ENCODE measurements at regions not wholly inside any gene's neighbourhood (a gene's known extent, or its start where the extent isn't known, plus 50 kb on each side); places are given as distances from the start of the nearest gene placed in this dataset.
"Not testable (repeated sequence)": the region's sequence is repeated elsewhere in the genome, so short reads cannot be mapped to it uniquely, and the experiment has no call there.

DNA sequence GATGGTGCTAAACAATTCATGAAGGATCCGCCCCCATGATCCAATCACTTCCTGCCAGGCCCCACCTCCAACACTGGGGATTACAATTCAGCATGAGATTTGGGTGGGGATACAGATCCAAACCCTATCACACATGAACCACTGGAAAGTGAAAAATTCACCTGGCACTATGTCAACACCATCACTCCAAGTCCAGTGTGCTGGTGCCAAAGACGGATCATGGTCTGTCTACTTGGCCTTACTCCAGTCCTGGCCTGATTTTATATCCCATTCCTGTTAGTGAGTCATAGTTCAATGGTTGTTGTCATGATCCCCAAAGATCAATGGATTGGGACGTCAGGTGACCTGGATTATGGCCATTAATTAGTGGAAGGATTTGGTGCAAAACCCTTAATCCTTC, 147.4 kb upstream of the RPS23 start:
- no peak for DNase-seq (ENCODE audit: low spot score)

DNA sequence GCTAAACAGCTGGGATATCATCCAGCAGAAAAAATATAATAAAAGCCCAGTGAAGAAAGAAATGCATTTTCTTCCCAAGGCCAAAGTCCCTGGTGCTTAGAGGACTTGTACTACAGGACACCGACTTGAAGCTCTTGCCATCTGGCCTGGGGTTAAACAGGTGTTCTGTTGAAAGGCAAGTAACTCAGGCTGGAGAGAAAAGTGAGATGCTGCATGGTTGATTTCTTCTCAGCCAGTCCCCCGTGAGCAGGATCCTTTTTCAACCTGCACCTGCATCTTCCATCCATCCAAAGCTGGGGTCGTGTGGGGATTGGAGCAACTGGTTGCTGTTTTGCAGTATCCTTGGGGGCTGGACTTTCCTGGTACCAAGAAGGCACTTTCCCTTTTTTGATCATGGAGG, 146.1 kb upstream of the RPS23 start:
- DNase-seq (ENCODE audit: low spot score): no peak

DNA sequence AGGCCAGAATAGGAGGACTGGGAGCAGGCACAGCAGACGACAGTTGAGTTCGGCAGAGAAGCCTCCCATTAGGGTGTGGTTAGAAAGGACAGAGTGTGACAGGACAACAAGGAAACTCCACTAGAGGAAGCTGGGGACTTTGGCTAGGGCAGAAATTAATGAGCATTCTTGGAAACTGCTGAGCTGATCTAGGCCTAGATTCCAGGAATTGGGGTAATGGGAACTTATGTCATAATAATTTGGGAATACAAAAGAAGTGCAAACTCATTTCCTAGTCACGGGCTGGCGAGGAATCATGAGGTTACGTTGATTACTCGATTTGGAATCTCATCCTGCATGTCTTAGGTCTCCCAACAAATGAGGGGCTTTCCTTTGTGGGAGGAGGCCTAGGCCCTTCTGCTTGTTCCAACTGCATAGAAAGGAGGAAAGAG, 144.6 kb upstream of the RPS23 start:
- no peak for DNase-seq (ENCODE audit: low spot score)

DNA sequence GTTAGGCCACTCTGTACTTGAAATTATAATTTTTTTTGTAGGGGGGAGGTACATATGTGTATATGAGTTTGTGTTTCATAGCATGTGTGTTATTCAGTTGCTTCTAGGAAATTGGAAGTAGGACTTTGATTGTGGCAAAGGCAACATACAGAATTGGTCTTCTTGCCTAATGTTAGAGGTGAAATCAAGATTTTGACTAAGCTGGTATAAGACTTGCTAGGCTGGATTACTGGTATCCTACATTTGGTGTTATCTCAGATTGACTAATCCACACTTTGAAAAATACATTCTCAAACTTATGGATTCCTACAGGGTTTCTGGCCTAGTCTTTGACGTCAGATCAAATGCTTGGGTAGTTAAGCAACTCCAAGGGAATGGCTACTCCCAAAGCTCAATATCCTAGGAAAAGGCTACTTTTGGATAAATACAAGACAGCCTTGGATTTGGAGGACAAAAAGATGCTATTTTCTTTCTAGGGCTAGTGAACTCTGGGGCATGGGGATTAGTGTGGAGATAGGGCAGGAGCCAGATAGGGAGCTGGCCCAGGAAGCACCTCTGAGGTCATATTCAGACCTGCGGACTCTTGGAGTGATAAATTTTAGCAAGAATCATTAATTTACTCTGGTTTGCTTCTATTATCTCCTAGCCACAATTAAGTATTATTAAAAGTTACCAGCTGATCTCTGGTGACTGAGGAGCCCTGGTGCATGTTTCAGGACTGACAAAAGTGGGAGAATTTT, 144.0 kb upstream of the RPS23 start:
- no peak for DNase-seq (ENCODE audit: low spot score)

DNA sequence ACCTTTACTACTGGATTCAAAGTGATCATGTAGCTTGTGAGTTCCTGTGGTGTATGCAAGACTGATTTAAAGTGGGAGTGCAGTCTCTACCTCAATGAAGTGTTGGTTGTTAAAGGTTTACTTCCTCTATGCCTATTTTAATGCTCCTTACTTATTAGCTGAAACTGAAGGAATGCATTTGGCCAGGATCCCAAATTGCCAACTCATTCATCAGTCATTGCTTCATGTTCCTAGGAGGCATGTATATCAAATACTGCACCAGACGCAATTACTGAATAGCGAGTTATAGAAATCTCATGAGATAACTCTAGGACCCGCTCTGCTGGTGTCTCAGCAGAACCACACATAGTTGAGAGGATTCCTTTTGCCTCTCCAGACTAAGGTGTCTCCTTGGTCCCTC, 143.0 kb upstream of the RPS23 start:
- no peak for DNase-seq (ENCODE audit: low spot score)

DNA sequence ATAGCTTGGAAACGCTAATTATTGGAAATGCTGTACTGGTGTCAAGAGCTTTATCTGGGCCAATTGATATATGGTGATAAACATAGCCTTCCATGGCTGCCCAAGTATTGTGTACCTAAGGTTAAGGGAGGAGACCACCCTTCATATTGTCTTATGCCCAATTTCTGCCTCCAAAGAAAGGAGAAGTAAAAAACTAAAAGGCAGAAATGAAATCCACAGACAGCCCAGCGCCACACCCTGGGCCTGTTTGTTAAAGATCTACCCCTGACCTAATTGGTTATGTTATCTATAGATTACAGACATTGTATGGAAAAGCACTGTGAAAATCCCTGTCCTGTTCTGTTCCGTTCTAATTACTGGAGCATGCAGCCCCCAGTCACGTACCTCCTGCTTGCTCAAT, 142.4 kb upstream of the RPS23 start:
- DNase-seq (ENCODE audit: low spot score): not testable (repeated sequence)

DNA sequence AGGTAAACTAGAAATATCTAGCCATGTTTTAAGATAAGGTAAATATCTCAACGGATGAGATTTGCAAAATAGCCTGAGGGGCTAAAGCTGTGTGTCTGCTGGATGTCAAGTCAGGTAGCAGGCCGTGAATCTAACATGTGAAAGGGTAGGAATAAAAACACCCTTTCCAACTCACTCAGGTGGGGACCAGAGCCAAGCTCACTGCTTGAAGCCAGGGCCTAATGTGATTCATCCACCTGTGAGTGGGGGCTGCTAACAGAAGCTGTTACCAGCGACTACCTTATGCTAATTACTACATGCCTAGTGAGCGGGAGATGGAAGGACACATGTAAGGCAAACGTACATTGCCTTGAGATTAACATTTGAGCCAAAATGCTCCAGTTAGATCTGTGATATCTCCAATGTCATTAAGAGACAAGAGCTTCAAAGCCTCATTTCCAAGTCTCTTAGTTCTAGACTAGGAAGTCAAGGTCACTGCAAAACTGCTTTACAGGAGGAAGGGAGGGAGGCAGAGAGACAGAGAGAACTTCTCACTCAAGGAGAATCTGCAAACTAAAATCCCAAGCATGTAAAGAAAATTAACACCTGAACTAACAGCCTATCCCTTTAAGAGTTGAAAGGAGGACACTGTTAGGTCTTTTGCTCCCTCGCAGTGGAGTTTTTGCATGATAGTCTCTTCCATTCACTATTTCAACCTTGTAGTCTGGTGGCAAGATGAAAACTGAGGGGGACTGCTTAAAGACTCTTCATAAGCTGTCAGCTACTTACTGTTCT, 141.6 kb upstream of the RPS23 start:
- DNase-seq (ENCODE audit: low spot score): no peak

DNA sequence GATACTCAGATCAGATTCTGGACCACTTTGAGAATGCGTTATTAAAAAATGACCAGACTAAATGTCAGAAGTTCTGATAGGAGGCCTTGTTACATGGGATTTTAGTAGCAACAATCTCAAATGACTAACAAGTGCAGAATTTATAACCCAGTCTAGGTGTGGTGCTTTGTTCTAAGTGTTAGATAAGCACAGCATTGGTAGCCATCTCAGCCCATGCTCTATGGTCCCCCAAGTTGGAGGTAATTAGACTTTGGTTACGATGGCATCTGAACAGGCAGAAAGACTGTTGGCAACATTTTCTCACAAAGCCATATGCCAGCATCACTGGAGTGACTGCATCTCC, 140.4 kb upstream of the RPS23 start:
- no peak for DNase-seq (ENCODE audit: low spot score)

DNA sequence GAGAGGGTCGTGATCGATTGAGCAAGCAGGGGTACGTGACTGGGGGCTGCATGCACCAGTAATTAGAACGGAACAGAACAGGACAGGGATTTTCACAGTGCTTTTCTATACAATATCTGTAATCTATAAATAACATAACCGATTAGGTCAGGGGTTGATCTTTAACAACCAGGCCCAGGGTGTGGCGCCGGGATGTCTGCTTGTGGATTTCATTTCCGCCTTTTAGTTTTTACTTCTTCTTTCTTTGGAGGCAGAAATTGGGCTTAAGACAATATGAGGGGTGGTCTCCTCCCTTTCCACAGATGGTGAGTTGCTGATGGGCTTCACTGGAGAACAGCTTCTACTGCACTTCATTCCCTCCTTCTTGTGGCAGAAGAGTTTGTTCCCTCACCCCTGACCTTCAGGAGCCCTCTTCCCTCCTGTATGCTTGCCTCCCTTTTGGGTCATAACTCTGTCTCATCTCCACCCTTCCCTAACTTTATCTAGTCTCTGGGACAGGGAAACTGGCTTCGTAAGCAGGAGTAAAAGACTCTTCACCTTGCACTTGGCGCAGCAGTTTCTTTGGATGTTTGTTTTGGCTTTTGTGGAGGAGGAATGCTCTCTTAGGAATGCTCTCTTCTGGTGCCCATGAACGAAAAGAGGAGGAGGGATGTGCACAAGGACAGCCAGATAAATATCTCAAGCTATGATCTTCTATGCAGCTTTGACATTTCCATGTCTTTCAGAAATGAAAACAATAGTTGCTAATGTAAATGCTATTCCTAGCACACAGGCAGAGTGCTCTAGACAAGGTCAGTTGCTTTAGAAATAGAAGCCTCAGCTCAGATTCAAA, 139.8 kb upstream of the RPS23 start:
- DNase-seq (ENCODE audit: low spot score): no peak

DNA sequence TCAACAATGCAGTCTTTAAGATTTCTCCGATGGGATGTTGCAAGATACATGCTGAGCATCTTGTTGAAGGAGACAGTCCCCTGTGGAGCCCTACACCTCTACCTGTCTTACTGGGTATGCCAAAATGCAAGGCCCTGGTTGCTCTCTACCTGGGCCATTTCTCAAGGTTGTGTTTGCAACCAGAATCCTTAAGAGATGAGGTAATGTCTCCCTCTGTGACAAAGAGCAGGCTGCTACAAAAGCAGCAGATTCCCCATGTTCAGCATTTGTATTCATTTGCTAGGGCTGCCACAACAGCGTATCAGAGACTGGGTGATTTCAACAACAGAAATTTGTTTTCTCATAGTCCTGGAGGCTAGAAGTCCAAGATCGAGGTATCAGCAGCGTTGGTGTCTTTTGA, 138.4 kb upstream of the RPS23 start:
- no peak for DNase-seq (ENCODE audit: low spot score)

DNA sequence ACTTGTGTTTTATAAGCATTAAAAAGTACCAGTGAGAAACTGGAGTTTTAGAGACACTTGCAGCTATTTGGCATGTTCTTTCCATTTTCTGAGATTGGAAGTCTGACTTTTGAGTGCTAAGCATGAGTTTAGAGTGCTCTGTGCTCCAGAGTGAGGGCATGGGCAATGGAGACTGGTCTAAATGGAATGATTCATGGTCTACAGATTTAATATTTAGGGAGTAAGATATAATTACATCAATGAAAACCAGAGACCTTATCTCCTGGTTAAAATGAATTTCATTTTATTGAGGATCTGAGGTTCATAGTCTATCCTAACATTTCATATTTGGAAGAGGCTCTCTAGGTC, 135.9 kb upstream of the RPS23 start:
- no peak for DNase-seq (ENCODE audit: low spot score)

DNA sequence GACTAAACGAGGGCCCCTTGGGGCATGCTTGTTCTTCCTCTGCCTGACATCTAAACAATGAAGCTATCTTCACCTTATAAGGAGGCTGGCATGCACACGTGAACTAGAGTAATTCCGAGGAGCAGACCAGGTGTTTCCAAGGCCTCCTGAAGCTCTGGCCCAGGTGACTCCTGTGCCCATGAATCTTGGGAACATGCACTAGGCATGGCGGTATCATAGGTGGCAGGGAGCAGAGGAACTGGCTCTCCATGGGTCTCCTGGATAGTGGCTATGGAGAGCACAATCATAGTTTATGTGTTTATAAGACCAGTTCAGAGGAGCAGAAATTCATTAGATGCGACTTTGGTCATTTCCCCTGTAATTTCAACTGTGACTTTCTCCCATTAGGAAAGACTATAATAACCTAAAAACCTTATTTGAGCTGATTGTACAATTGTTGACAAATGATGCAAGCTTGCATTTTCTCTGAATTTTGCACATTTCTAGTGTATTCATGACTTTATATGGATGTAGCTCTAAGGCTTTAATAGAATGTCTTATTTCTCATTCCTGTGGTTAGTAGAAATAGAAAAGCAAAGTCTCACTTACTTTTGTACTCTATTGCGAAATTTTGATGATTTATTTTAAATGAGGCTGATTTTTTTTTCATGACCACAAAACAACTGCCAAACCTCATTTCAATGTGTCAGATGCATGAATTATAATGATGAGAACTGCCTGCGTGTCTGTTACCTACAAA, 135.3 kb upstream of the RPS23 start:
- DNase-seq (ENCODE audit: low spot score): no peak

DNA sequence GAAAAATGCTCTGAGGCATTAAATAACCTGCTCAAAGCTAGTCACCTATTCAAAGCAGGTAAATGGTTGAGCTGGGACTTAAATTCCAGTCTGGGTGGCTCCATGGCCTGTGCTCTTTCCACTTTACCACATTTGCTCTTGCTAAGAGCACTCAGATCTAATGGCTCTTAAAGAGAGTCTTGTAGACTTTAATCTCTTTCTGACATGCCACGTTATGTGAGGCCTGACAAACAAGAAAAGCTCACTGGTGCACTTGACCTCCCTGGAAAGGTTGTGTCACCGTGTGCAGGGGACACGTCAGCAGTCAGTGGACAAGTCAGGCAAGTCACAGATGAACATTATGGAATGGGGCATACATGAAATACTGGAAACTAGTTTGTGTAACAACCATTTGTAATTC, 129.9 kb upstream of the RPS23 start:
- no peak for DNase-seq (ENCODE audit: low spot score)

DNA sequence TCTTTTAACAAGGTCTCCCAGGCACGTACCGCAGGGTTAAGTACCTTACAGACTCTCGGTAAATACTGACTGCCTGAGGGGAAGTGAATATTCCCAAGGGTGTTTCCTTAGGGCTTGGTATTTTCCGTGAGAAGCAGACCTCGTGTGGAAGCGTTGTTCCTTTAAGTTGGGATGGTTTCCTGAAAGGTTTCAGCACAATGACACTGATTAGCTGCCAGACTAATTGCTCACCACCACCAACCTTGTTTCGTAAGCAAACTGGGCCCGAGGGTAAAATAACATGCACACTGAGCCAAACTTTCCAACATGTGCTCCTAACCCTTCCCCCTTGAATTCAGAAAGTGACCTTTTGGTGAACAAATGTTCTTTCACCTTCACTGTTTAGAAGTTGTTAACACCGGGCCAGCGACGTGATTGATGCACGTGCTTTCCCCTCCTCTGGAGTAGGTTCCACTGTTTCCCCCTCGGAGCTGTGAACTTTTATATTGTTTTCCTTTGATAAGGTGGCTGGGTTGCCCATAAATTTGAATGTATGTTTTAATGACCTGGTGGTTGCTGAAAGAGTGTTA, 128.1 kb upstream of the RPS23 start:
- DNase-seq (ENCODE audit: low spot score): no peak

DNA sequence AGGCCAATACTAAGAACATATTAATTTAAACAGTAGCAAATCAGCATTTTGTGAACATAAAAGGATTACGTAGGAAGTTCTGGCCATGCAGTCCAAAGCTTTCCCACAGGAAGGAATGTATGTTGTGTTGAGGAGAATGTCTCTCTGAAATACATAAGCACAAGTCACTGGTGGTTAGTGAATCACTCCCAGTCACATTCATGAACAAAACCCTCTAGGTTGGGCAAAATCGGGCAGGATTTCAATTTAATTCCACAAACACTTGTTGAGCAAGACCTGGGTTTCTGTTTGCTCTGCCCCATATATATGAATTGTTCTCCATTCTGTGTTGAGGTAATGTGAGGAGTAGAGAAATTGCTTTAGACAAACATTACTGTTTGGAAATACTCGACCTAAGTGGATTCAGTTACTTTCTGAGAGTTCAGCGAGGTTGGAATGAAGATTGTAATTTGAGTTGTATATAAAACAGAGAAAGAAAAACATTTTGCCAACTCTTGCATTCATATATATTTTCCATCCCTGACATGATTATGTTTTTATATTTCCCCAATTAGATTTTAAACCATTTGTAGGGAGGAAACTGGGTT, 127.6 kb upstream of the RPS23 start:
- DNase-seq (ENCODE audit: low spot score): no peak

DNA sequence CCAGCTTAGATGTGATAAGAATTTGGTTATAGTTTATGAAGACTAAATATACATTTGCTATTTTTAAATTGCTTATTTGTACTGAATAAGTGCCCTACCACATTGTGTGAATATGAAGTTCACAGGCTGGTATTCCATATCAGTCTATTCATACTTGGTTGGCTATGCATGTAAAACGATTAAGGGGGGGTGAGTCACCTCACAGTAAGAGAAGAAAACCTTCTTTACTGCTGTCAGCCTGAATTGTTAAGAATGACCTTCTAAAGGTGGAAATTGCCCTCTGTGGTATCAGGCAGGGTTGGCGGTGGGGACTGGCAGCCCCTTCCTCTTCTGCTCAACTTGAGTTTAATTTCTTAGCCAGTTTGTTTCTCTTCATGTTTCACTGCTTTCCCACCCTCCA, 127.0 kb upstream of the RPS23 start:
- DNase-seq (ENCODE audit: low spot score): no peak

DNA sequence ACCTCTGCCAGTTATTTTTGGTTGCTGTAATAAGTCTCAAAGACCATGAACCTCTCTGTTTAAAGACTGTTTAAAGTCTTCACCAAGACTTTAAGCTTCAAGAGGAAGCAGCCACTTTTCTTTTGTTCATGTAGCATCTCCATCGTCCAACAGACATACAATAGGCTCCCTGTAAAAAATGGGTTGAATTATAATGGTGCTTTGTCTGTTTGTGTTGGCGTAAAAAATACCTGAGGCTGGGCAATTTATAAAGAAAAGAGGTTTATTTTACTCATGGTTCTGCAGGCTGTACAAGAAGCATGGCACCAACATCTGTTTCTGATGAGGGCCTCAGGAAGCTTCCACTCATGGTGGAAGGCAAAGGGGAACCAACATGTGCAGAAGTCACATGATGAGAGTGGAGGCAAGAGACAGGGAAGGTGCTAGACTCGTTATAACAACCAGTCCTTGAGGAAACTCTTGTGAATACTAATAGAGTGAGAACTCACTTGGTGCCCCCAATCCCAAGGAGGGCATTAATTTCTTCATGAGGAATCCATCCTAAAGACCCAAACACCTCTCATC, 126.3 kb upstream of the RPS23 start:
- no peak for DNase-seq (ENCODE audit: low spot score)

DNA sequence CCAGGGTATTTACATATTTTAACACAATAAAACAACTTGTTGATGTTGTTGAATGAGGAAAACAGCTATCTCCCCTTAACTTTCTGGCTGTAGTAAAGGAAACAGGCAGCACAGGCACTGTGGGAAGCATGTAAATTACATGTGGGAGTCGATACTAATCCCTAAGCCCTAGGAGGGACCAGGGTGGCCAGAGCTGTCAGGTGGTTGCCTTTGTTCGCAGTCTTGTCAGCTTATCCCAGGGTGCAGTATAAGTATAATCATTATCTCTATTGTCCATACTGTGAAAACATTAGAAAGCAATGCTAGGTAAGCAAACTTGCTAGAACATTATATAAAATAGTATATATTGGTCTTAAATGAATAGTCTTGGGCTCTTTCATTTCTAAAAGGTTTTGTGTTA, 125.6 kb upstream of the RPS23 start:
- DNase-seq (ENCODE audit: low spot score): no peak

DNA sequence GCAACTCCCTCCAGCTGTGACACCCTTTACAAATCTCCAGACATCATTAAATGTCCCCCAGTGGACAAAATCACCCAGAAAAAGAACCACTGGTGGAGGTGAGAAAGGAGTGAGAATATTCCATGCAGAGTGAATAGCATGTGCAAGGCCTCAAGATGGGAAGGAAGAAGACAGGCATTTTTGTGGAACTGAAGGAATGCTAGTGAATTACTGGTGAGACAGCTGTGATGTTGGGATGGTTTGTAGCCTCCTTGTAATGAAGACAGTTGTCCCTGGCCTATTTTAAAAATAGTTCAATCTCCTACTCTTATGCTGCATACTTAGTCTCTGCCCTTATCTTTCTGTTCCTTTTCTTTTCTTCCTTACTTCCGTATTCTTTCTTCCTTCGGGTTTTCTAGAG, 124.9 kb upstream of the RPS23 start:
- no peak for DNase-seq (ENCODE audit: low spot score)

DNA sequence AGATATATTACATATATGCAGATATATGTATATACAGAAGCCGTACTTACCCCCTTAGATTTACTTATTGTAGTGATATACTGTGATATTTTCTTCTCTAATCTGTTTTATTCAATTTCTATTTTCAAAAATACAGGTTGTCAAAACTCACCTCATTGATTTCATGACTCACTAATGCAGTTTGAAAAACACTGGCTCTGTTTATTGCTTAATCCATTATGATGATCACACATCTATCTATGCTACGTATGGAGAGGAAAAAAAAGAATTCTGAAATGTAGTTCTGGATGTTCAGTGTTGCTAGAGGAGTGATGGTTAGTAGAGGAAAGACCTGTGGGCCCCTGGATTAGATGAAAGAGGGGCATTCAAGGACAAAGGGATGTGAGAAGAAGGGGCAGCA, 121.0 kb upstream of the RPS23 start:
- no peak for DNase-seq (ENCODE audit: low spot score)

DNA sequence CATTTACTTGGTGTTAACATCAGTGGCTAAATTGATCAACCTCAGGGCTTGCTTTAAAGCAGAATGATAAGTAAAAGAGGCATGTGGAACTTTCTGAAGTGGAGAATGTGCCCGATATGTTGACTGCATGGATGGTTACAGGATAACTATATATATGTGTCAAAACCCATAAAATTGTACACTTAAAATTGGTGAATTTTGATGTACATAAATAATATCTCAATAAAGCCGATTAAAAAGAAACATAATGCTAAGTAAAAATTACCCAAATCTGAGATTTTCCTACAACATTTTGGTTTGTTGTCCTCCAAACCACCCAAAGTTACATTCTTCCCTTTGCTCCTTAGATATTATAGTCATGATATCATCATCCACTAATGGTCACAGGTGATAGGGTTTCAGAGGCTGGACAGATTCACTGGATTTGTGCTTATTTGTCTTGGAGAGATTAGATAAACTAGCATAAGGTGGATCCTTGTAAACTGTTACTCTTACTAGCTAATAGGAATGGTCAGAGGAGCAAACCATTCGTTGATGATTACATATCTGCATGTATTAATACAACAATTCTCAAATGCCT, 119.7 kb upstream of the RPS23 start:
- no peak for DNase-seq (ENCODE audit: low spot score)

Measured in HuH-7.5 (cell line).